GM21619 (cell line): ENCODE measurements at regions not wholly inside any gene's neighbourhood (a gene's known extent, or its start where the extent isn't known, plus 50 kb on each side); places are given as distances from the start of the nearest gene placed in this dataset.

Source experiments
- ATAC-seq: cut with Tn5 transposase; IDR thresholded peaks from one replicate; pipeline ENCODE4 v1.9.1; 2021; ENCODE audit not compliant: unreplicated experiment

- ATAC-seq: no peak
These were observed 206.9 kb upstream of the SIX2 start for GRCh38 chr2:45216118-45216517.

DNA sequence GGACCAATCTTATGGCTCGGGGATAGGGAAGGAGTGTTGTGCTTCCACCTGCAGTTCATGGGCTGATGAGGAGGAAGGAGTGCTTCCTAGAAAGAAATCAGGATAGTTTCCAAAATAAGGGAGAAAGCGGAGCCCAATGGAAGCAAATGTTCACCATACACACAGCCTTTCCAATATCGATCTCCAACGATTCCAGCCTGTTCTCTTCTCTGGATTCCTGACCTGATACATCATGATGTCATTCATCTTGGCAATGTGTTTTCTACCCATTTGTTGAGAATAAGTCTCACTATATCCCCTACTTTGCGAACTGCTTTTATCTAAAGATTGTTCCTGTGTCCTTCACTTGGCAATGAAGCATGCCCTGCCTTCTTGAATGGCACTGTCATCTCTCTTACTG is 205.3 kb upstream of the SIX2 start:
- ATAC-seq: no peak

DNA sequence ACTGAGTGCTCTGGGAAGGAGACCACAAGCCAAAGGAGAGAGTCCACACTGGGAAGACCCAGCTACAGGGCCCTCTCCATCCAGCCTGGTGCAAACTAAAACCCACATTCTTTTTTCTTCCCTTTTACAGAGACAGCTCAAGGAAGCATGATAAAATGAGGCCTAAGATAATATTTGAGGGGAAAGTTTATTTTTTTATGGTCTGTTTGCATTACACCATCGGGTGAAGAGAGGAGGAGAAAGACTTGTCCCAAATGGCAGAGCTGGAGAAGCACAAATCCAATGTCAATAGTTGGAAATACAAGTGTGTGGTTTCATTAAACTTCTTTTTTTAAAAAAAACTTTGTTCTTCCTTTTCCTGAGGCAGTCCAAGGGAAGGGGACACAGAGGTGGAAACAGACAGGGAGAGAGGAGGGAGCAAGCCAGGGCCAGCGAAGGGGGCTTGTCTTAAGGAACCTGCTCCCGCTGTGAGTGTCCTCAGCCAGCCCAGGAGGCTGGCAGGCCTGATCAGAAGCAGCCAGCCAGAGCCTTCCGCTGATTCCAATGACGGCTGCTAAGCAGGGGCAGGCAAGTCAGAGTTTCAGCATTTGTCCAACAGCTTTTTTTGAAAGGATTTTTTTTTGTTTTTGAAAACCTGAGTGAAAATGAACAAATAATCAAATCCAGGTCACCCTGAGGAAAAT is 203.8 kb upstream of the SIX2 start:
- ATAC-seq: no peak

DNA sequence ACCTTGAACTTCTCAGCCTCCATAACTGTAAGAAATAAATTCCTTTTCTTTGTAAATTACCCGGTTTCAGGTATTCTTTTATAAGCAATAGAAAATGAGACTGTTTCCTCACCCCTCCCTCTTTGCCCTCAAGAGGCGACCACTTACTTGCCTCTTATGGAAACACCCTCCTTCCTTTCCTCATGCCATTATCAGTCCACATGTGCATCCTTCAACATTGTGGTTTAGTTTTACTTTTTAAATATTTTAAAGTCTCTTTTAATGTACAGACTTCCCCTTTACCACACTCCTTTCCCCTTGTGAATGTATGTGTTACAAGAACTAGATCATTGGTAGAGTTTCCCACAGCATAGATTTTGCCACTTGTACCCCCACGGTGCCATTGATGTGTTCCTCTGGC is 202.4 kb upstream of the SIX2 start:
- no peak for ATAC-seq

DNA sequence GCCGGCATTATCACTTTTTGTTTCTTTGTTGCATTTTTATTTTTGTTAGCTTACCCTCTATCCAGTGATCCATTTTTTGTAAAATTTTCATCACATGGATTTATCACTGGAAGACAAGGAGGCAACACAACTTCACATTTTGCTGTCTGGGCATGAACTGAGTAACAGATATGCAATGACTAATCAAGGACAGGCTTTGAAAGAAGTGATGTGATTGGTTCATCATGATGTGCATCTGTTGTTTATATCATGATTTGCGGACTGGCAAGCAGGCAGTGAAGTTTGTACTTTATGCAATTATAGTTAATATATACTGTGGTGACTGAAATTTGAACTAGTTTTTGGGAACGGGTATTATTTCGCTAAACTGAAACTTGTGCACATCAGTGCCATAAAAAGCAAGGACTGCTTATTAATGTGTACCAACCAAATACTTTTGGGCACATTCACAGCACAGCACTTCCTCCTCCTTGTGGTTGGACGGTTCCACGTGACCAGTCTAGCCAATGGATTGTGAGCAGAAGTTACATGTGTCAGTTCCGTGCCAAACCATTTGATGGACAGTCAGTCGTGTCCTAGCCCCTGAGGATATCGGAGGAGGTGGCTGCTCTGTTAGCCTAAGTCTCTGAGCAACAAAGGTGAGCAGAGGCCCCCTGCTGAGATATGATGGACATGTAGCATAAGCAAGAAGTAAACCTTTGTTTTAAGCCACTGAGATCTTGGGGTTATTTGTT is 201.4 kb upstream of the SIX2 start:
- no peak for ATAC-seq

DNA sequence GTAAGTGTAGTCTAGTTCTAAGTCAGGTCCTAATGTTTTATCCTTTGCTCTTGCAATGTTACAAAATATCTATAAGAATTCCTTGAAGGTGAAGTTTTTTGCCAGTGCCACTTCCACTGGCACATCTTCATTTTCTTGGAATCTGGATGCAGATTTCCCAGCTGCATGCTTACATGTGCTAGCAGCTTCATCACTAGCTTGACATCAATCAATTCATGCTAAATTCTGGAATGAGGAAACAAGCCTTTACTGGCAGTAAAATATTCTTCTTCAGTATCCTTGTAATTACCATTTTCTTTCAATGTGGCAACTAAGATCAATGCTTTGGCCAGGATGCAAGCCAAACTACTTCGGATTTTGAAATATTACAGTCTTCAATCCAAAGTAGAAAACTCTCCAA is 200.6 kb upstream of the SIX2 start:
- no peak for ATAC-seq

DNA sequence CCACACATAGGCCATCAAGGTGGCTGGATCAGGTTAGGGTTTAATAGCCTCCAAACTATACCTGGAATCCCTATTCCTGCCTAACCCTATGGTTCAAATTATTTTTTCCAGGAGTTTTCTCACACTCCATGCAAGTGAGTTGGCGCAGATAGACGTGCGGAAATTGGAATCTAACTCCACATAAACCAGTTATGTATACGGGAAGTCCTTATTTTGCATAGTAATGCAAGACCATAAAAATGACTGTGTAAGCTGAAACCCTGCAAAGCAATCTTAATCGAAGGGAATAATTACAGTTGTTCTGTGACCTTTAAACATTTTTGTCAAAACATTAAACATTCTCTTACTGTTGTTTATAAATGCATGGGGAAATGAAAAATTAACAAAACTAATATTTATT is 200.1 kb upstream of the SIX2 start:
- no peak for ATAC-seq

DNA sequence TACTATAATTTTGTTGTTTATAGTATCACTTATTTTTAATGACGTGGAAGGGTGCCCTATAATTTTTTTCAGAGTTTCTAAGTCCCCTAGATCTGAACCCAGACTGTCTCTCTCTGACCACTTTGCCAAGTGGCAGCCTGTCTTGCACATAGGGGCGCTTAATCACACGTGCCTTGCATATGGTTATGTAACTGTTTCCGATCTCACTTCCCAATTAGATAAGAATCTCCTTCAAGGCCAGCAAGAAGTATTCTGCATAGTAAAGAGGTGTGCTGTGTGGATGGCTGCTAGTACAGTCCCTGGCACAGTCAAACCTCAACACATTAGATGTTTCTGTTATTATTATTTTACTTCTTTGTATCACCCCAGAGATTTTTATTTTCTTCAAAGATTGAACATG is 197.8 kb upstream of the SIX2 start:
- no peak for ATAC-seq

DNA sequence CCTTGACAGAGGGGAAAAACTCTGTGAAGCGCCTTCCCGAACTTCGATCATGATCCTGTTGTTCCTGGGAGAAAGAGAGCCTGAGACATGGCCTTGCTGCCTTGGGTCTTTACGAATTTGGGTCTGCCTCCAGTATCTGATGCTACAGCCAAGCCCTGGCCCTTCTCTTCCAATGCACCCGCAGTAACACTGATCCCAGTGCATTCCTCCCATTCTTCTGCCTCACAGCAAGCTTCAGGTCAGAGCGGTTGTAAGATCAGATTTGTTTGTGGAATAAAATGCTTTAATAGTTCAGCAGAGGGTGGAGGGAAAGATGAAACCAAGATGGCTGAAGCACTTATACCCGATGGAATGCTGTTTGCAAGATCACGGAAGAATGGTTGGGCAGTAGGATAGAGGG is 196.7 kb upstream of the SIX2 start:
- ATAC-seq: no peak

DNA sequence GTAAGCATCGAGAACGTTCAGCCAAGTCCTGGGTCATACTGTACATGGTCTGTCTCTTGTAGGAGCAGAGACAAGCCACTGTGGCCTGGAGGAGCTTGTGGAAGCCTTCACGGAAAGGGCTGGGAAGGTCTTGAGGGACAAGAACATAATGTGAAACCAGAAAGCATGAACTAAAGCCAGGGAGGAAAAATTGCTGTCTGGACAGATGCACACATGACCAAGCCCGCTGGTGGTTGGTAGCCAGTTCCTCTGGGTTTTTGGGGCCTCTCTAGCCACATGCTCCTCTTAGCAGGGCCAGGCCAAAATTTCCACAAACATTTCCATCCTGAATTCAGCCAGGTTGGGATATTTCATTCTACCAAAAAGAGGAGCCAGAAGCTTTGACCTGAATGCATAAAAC is 196.2 kb upstream of the SIX2 start:
- no peak for ATAC-seq

DNA sequence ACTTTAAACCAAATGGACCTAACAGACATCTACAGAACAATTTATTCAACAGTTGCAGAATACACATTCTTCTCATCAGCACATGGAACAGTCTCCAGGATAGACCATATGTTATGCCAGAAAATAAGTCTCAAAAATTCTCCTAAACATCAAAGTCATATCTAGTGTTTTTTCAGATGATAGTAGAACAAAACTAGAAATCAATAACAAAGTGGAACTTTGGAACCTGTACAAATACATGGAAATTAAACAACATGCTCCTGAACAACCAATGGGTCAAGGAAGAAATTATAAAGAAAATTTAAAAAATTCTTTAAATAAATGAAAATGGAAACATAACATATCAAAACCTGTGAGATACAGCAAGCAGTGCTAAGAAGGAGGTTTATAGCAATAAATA is 194.1 kb upstream of the SIX2 start:
- no peak for ATAC-seq

DNA sequence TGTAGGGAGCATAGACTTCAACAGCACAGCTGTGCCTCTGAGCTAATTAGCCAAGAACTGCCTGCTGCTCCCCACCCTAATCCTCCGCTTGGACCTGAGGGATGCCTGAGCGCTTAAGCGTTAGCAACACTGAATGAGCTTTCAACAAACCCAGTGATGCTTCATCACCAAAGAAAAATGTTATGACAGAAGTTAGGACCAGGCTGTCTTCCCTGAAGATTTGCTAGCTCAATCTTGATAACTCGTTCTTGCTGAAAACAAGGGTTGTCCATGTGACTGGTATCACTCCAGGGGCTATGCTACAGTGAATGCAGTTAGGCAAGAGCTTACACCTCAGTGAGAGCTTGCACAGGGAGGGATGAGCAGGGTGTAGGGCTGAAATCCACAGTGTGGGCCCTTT is 190.7 kb upstream of the SIX2 start:
- no peak for ATAC-seq

DNA sequence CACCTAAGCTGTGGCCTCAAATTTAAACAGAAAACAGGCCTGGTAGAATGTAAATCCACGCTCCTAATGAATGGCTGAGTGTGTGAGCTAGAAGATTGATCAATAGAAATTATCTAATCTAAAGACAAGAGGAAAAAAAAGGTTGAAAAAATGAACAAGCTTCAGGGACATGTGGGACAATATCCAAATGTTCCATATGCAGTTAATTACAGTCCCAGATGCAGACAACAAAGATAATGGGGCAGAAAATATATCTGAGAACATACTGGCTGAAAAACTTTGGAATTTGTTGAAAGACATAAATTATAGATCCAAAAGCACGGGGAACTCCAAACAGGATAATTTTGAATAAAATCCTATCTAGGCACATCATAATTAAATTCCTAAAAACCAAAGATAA is 186.7 kb upstream of the SIX2 start:
- ATAC-seq: no peak

DNA sequence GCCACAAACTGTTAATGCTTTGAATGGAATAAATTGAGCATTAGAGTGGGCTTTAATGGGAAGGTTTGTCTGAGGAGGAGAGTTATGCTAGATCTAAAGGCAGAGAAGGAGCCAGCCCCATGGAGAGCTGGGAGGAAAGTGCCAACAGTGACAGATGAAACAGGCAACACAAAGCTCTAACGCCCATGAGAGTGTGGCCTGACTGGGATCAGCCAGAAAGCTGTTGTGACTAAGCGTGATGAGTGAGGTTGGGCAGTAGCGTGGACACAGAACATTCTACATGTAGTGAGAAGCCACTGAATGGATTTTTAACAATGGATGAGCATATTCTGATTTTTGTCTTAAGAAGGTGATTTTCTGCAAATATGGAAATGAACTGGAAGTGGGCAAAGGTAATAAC is 185.3 kb upstream of the SIX2 start:
- ATAC-seq: no peak

GRCh38 chr2:45193581-45193980 is 184.3 kb upstream of the SIX2 start:
- no peak for ATAC-seq

DNA sequence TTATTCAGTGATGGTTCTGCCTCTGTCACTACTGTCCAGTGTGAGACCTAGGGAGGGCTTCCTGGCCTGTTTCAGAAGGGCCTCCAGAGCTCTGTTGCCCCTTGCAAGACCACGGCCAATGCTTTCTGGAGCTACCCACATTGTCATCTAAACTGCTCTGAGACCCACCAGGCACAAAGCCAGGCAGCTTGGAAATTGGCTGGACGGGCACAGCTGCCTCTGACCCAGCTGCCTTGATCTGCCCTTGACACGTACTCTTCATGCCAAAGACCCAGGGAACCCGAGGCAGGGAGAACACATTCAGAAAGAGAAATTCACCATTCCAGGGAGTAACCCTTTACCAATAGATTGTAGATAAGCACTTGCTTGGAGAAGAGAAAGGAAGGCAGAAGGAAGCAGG is 183.7 kb upstream of the SIX2 start:
- no peak for ATAC-seq

GRCh38 chr2:45192481-45192880 is 183.2 kb upstream of the SIX2 start:
- ATAC-seq: no peak

GRCh38 chr2:45191976-45192375 is 182.7 kb upstream of the SIX2 start:
- ATAC-seq: no peak

DNA sequence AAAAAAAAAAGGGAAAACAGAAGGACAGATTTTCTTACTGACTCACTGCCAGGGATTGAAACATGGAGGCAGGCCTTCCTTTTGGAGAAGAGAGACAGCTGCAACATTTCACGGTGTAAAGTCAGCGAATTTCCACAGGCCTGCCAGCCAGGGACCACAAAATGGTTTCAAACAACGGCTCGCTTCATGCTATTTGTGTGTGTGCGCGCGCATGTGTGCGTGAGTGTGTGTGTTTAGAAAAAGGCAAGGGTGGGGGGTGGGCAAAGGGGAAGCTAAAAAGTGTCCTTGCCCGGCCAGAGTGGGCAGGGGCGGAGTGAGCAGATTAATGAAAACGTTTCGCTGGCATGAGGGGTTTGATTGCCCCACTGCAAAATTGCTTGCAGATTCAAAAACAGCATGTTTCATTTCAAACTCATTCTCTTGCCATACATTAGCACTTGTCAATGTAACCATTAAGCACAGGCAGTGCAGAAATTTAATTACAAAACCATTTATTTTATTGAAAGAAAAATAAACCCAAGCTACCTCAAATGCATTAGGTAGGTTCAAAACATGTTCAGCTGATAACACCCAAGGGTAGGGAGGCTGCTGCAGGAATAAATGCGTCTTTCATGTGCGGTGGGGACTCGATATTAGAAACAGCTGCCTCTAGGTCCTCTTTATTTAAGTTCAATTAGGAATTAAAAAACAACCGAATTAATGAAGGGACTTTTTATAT is 182.1 kb upstream of the SIX2 start:
- ATAC-seq: no peak

GRCh38 chr2:45190481-45190942 is 181.3 kb upstream of the SIX2 start:
- no peak for ATAC-seq

- no peak for ATAC-seq
These were observed 175.4 kb upstream of the SIX2 start for GRCh38 chr2:45184606-45185005.

DNA sequence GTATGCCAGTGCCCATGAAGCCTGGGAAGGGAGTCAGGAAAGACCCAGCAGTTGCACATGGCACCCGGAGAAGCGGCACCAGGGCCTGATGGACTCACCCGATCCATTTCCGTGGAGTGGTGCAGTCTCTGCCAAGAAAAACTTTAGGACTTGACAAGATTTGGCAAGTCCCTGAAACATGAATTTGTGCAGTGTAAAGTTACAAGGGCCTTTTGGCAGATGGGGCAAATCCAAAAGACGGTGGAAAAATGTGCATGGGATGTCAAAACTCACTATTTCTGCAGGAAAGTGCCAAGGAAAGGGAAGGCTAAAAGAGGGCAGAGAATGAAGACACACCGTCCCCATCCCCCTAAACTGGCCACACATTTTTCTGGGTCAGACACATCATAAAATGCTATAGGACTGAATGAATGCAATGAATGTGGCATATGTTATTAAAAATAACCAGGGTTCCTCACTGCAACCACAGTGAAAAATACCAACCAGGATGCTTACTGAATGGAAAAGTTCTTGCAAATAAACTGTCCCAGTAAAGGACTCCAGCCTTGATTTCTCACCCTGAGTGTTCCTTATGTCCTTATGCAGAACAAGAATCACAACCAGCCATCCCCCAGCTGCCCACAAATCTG is 173.5 kb upstream of the SIX2 start:
- no peak for ATAC-seq
